GM18498 (cell line): ENCODE measurements at regions not wholly inside any gene's neighbourhood (a gene's known extent, or its start where the extent isn't known, plus 50 kb on each side); places are given as distances from the start of the nearest gene placed in this dataset.

Experiments
- ATAC-seq: cut with Tn5 transposase; IDR thresholded peaks from one replicate; pipeline ENCODE4 v1.9.1; 2021; ENCODE audit warnings: mild to moderate bottlenecking, moderate library complexity; ENCODE audit not compliant: unreplicated experiment

DNA sequence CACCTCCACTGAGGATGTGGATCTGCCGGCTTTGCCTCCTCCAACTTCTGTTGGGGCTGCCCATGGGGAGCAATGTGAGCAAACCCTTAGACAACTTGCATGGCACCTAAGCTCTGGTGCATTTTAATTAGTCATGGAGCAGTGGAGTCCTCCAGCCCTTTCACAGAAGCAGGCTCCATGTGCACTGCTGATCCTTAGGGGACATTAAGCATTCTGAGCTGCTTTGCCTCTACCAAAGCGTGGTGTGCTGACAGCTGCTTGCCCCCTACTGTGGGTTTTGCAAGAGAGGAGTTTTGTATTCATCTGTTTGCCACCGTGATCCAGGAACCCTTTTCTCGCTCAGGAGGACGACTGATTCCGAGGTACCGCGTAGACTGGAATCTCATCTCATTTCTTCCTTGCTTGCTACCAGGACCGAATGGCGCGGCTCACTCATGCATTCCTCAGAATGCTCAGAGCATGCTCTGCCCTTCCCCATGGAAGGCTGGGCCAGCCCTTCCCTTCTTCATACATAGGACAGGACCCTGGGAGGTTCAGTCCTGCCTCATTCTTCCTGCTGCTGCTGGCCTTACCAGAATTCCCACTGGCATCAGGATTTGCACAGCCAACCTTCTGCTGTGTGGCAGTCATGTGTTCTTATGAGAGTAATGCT, 432.5 kb downstream of the GADD45G start:
- ATAC-seq = no peak

DNA sequence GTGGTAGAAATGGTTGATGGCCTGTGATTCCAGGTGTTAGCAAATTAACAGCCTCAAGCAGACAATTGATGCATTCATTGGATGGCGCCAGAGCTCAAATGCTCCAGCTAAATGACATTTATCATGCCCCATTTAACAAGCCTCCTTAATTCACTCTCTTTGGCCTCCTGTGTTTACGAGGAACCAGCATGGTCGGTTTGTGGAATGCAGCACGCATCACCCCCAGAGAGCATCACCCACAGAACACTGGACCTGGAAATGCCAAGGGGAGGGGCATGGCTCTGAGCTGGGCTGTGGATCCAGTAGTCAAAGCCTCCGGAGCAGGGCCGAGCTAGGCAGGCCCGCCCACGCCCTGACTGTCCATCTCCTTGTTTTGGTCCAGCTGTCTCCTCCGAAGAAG, 434.0 kb downstream of the GADD45G start:
- ATAC-seq = no peak

GRCh38 chr9:90044263-90044662, 439.5 kb downstream of the GADD45G start:
- ATAC-seq = no peak

- no peak for ATAC-seq
Measured at GRCh38 chr9:90044710-90045151, 439.9 kb downstream of the GADD45G start.

DNA sequence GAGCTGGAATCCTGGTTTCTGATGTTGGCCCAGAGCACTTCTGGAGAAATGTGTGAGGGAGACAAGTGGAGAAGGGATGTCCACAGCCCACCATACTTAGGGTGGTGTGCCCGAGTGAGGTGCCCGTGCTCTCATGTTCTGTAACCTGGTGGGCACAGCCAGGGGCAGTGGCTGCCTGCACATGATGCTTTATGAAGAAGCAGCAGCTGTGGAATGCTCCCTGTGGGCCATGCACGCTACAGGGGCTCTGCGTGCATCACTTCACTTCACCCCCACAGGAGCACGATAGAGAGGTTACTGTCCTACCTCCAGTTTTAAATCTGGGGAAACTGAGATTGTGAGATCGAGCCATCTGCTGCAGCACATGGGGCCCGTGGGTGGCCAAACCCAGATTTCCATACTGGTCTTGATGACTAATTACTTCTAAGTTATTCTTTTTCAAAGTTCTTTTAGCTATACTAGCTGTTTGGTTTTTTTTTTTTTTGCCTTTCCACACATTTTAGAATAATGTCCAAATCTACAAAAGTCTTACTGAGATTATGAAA, 441.6 kb downstream of the GADD45G start:
- ATAC-seq = no peak

DNA sequence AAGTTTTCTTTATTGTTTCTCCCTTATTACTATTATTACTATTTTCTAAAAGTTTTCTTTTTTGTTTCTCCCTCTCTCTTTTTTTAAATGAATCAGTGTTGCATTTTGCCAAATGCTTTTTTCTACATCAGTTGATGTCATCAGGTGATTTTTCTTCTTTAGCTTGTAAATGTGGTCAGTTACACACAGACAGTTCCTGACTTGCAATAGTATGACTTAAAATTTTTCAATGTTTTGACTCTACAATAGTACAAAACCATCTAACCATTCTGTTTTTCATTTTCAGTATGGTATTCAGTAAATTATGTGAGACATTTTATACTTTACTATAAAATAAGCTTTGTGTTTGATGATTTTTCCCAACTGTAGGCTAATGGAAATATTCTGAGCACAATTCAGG, 443.0 kb downstream of the GADD45G start:
- no peak for ATAC-seq

GRCh38 chr9:90052366-90052765, 447.6 kb downstream of the GADD45G start:
- no peak for ATAC-seq

- ATAC-seq = no peak
Measured at GRCh38 chr9:90053027-90053426, 448.2 kb downstream of the GADD45G start.

DNA sequence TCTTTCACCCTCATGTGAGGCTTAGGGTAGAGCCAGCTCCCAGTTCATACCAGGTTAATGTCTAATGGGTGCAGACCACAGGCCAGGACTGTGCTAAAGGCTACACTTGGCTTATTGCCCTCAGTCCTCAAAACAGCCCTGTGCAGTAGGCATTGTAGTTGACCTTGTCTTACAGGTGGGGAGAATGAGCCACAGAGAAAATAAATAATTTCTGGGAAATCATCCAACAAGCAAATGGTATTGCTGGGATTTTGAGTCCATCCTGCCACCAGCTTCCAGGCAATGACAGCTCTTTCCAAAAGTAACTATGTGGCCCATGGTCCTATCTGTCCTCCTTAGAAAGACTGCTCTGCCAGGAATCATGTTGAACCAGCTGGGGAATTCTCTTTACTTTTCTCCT, 450.0 kb downstream of the GADD45G start:
- no peak for ATAC-seq

DNA sequence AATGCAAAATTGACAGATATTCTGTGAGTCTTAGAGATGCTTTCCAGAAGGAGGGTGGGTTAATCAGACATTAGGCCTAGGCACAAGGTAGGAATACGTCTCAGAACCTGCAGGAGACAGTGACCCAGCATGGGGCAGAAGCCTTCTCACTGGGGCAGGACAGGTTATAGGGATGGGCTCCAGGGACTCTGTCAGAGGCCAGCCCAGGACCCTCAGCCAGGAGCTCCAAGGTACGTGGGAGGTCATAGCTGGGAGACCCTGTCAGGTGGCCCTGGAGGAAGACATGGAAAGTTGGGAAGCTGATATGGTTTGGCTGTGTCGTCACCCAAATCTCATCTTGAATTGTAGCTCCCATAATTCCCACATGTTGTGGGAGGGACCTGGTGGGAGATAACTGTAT, 450.4 kb downstream of the GADD45G start:
- ATAC-seq = no peak

- no peak for ATAC-seq
Measured at GRCh38 chr9:90057361-90057760, 452.5 kb downstream of the GADD45G start.

DNA sequence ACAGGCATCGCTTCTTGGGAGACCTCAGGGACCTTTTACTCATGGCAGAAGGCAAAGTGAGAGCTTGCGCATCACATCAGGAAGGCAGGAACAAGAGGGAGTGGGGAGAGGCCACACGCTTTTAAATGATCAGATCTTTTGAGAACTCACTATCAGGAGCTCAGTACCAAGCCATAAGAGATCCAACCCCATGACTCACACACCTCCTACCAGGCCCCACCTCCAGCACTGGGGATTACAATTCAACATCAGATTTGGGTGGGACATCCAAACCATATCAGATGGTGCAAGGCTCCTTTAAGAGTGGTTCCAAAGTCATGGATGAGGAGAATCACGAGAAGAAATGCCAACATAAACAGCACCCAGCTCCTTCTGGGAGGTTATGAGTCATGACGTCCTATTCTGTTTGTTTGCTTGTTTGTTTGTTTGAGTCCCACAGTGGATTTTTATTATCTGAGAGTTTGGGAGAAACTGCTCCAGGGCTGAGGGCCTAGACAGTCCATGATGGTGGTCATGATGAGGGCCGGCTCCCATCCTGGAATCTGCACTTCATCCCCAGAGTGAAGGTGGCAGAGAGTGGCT, 453.5 kb downstream of the GADD45G start:
- ATAC-seq = no peak

DNA sequence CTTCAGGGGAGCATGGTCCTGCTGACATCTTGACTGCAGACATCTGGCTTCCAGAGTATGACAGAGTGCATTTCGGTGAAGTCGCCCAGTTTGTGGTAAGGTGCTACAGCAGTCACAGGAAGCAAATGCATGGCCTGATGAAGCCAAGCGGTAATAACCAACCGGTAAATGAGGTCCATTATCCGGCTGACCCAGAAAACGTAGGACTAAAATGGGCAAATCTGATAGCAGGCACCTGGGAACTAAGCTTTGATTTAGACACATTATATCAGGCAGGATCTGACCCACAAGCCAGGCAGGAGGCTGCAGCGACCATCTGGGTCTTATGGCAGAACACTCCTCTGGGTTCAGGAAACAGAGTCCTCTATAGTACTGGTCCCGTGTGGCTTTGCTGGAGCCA, 454.6 kb downstream of the GADD45G start:
- ATAC-seq = no peak

GRCh38 chr9:90060256-90060655, 455.4 kb downstream of the GADD45G start:
- no peak for ATAC-seq

GRCh38 chr9:90061187-90061586, 456.4 kb downstream of the GADD45G start:
- no peak for ATAC-seq

GRCh38 chr9:90062982-90063381, 458.2 kb downstream of the GADD45G start:
- ATAC-seq = no peak

- no peak for ATAC-seq
Measured at GRCh38 chr9:90064248-90064647, 459.4 kb downstream of the GADD45G start.

DNA sequence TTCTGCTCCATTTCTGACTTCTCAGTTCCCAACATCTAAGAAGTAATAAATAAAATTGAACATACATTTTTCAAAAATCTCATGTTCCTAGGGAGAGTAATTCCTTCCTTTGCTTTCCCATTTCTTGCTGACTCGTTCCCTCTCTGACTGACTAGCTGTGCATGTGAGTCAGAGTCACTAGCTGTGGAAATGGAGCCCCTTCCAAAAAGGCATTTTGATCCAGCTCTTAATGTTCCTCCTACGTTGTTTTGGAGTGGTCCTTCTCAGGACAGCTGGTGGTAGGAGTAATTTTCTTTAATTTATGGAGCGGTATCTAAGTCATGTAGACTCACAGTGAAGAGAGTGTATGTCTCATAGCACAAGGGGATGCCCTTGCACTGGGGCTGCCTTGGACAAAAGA, 460.2 kb downstream of the GADD45G start:
- no peak for ATAC-seq

DNA sequence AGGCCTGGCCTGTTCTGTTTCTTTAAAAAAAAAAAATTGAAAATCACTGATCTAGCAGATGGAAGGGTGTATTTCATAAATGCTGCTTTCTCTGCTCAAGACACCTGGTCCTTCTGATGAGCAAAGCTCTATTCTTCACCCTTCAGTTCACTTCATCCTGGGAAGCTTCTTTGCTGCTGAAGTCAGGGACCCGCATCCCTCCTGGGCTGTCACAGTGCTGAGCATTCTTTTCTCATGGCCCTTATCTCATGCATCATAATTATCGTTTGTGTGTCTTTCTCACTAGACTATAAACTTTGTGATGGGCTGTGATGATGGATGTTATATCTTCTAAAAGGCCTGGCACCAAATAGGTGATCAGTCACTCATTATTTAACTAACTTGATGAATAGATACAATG, 461.0 kb downstream of the GADD45G start:
- no peak for ATAC-seq

GRCh38 chr9:90069085-90069484, 464.3 kb downstream of the GADD45G start:
- no peak for ATAC-seq

DNA sequence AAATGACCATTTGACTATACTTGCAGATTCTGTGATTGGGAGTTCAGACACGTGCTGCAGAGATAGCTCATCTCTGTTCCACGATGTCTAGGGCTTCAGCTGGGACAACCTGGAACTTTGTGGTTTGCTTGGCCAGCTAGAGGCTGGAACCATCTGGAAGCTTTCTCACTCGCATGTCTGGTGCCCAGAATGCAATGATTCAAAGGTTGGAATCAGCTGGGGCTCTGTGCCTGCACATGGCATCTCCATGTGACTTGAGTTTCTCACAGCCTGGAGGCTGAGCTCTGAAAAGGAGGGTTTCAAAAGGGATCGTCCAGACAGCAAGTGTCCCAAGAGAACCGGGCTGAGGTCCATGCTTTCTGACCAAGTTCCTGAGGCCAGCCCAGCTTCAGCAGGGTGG, 465.2 kb downstream of the GADD45G start:
- ATAC-seq = no peak

- no peak for ATAC-seq
Measured at GRCh38 chr9:90070469-90070868, 465.7 kb downstream of the GADD45G start.
